Activated CD8-positive, alpha-beta memory T cell treated with anti-CD3 and anti-CD28 coated beads, Interleukin-2, amount 50 U/mL, for 48 hours (primary cell): ENCODE measurements at regions not wholly inside any gene's neighbourhood (a gene's known extent, or its start where the extent isn't known, plus 50 kb on each side); places are given as distances from the start of the nearest gene placed in this dataset.

Experiments
- DNase-seq: peaks from one replicate; pipeline ENCODE4 v3.0.0-alpha.2; 2020

DNA sequence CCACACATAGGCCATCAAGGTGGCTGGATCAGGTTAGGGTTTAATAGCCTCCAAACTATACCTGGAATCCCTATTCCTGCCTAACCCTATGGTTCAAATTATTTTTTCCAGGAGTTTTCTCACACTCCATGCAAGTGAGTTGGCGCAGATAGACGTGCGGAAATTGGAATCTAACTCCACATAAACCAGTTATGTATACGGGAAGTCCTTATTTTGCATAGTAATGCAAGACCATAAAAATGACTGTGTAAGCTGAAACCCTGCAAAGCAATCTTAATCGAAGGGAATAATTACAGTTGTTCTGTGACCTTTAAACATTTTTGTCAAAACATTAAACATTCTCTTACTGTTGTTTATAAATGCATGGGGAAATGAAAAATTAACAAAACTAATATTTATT lies 200.1 kb upstream of the SIX2 start:
- no peak for DNase-seq

DNA sequence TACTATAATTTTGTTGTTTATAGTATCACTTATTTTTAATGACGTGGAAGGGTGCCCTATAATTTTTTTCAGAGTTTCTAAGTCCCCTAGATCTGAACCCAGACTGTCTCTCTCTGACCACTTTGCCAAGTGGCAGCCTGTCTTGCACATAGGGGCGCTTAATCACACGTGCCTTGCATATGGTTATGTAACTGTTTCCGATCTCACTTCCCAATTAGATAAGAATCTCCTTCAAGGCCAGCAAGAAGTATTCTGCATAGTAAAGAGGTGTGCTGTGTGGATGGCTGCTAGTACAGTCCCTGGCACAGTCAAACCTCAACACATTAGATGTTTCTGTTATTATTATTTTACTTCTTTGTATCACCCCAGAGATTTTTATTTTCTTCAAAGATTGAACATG lies 197.8 kb upstream of the SIX2 start:
- DNase-seq: no peak

DNA sequence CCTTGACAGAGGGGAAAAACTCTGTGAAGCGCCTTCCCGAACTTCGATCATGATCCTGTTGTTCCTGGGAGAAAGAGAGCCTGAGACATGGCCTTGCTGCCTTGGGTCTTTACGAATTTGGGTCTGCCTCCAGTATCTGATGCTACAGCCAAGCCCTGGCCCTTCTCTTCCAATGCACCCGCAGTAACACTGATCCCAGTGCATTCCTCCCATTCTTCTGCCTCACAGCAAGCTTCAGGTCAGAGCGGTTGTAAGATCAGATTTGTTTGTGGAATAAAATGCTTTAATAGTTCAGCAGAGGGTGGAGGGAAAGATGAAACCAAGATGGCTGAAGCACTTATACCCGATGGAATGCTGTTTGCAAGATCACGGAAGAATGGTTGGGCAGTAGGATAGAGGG lies 196.7 kb upstream of the SIX2 start:
- DNase-seq: no peak

DNA sequence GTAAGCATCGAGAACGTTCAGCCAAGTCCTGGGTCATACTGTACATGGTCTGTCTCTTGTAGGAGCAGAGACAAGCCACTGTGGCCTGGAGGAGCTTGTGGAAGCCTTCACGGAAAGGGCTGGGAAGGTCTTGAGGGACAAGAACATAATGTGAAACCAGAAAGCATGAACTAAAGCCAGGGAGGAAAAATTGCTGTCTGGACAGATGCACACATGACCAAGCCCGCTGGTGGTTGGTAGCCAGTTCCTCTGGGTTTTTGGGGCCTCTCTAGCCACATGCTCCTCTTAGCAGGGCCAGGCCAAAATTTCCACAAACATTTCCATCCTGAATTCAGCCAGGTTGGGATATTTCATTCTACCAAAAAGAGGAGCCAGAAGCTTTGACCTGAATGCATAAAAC lies 196.2 kb upstream of the SIX2 start:
- no peak for DNase-seq

DNA sequence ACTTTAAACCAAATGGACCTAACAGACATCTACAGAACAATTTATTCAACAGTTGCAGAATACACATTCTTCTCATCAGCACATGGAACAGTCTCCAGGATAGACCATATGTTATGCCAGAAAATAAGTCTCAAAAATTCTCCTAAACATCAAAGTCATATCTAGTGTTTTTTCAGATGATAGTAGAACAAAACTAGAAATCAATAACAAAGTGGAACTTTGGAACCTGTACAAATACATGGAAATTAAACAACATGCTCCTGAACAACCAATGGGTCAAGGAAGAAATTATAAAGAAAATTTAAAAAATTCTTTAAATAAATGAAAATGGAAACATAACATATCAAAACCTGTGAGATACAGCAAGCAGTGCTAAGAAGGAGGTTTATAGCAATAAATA lies 194.1 kb upstream of the SIX2 start:
- no peak for DNase-seq

DNA sequence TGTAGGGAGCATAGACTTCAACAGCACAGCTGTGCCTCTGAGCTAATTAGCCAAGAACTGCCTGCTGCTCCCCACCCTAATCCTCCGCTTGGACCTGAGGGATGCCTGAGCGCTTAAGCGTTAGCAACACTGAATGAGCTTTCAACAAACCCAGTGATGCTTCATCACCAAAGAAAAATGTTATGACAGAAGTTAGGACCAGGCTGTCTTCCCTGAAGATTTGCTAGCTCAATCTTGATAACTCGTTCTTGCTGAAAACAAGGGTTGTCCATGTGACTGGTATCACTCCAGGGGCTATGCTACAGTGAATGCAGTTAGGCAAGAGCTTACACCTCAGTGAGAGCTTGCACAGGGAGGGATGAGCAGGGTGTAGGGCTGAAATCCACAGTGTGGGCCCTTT lies 190.7 kb upstream of the SIX2 start:
- no peak for DNase-seq

DNA sequence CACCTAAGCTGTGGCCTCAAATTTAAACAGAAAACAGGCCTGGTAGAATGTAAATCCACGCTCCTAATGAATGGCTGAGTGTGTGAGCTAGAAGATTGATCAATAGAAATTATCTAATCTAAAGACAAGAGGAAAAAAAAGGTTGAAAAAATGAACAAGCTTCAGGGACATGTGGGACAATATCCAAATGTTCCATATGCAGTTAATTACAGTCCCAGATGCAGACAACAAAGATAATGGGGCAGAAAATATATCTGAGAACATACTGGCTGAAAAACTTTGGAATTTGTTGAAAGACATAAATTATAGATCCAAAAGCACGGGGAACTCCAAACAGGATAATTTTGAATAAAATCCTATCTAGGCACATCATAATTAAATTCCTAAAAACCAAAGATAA lies 186.7 kb upstream of the SIX2 start:
- DNase-seq: no peak

DNA sequence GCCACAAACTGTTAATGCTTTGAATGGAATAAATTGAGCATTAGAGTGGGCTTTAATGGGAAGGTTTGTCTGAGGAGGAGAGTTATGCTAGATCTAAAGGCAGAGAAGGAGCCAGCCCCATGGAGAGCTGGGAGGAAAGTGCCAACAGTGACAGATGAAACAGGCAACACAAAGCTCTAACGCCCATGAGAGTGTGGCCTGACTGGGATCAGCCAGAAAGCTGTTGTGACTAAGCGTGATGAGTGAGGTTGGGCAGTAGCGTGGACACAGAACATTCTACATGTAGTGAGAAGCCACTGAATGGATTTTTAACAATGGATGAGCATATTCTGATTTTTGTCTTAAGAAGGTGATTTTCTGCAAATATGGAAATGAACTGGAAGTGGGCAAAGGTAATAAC lies 185.3 kb upstream of the SIX2 start:
- no peak for DNase-seq

DNA sequence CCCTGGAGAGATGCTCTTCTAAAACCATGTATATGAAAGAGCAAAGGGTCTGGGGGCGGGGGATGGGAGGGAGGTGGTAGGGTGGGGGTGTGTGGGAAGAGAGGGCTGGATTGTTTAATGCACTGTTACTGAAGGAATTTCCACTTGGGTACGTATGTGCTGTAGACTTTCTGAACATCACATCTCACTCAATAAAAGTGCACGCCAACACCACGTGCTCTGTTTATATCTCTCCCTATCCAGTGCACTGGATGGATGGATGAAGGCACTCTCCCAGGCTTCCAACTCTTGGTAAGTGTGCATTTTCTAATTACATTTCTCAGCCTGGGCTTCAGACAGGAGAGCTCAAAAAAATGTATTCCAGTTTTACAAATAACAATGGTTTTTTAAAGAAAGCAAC lies 184.3 kb upstream of the SIX2 start:
- DNase-seq: no peak

DNA sequence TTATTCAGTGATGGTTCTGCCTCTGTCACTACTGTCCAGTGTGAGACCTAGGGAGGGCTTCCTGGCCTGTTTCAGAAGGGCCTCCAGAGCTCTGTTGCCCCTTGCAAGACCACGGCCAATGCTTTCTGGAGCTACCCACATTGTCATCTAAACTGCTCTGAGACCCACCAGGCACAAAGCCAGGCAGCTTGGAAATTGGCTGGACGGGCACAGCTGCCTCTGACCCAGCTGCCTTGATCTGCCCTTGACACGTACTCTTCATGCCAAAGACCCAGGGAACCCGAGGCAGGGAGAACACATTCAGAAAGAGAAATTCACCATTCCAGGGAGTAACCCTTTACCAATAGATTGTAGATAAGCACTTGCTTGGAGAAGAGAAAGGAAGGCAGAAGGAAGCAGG lies 183.7 kb upstream of the SIX2 start:
- DNase-seq: no peak

DNA sequence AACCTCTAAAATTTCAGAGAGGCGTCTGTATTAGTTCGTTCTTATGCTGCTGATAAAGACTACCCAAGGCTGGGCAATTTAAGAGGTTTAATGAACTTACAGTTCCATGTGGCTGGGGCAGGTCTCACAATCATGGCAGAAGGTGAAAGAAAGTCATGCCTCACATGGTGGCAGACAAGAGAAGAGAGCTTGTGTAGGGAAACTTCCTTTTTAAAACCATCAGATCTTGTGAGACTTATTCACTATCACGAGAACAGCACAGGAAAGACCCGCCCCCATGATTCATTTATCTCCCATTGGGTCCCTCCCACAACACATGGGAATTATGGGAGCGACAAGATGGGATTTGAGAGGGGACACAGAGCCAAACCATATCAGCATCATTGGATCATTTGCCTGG lies 183.2 kb upstream of the SIX2 start:
- no peak for DNase-seq

DNA sequence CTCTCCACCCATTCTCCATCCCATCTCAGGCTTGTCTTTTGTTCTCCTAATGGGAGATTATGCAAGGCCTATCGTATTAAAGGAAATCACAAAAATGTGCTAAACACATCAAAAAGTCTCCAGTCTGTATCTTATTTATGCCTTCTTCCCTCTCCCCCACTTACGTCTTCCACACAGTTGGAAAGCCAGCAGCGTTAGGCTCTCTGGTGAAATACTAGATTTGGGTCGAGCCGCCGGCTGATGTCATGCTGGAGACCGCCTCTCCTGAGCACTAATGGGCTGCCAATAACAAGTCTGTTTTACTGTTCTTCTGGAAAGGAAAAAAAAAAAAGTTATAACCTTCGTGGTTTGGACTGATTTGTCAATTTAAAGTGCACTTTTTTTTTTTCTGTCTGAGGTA lies 182.7 kb upstream of the SIX2 start:
- no peak for DNase-seq

DNA sequence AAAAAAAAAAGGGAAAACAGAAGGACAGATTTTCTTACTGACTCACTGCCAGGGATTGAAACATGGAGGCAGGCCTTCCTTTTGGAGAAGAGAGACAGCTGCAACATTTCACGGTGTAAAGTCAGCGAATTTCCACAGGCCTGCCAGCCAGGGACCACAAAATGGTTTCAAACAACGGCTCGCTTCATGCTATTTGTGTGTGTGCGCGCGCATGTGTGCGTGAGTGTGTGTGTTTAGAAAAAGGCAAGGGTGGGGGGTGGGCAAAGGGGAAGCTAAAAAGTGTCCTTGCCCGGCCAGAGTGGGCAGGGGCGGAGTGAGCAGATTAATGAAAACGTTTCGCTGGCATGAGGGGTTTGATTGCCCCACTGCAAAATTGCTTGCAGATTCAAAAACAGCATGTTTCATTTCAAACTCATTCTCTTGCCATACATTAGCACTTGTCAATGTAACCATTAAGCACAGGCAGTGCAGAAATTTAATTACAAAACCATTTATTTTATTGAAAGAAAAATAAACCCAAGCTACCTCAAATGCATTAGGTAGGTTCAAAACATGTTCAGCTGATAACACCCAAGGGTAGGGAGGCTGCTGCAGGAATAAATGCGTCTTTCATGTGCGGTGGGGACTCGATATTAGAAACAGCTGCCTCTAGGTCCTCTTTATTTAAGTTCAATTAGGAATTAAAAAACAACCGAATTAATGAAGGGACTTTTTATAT lies 182.1 kb upstream of the SIX2 start:
- DNase-seq: no peak

DNA sequence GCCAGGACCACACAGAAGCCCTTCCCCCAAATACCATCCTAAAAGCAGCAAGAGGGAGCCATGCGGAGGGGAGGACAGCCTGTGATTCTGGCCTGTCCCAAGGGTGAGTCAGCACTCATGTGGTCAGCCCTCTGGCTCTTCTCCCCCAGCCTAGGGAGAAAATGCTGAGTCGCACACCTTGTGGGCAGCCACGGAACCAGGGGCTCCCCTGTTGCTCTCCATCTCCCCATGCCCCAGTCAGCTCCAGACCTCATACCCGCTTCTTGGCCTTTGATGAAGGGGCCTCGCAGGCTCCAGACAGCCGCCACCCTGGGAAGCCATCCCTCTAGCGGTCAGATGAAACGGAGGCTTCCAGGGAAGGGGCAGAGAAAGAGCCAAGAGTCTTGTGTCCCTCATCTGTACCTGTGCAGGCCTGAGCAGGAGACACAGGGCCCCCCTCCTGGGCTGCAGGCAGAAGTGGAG lies 181.3 kb upstream of the SIX2 start:
- no peak for DNase-seq

DNA sequence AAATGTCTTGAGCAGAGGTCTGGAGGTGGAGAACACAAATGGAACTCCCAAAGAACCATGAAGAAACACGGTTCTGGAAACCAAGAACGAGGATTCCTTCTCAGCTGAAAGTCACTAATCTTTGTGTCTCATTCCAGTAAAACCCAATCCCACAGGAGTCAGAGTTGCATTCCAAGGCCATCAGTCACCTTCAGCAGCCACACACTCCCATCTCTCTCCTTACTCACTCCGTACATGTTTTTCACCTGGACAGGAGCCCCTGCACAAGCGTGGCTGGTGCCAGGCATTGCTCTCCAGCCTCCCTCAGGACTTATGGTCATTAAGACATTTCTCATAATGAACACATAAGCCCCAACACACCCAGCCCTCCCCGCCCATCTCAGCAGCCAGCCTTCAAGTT lies 175.4 kb upstream of the SIX2 start:
- no peak for DNase-seq

DNA sequence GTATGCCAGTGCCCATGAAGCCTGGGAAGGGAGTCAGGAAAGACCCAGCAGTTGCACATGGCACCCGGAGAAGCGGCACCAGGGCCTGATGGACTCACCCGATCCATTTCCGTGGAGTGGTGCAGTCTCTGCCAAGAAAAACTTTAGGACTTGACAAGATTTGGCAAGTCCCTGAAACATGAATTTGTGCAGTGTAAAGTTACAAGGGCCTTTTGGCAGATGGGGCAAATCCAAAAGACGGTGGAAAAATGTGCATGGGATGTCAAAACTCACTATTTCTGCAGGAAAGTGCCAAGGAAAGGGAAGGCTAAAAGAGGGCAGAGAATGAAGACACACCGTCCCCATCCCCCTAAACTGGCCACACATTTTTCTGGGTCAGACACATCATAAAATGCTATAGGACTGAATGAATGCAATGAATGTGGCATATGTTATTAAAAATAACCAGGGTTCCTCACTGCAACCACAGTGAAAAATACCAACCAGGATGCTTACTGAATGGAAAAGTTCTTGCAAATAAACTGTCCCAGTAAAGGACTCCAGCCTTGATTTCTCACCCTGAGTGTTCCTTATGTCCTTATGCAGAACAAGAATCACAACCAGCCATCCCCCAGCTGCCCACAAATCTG lies 173.5 kb upstream of the SIX2 start:
- no peak for DNase-seq

DNA sequence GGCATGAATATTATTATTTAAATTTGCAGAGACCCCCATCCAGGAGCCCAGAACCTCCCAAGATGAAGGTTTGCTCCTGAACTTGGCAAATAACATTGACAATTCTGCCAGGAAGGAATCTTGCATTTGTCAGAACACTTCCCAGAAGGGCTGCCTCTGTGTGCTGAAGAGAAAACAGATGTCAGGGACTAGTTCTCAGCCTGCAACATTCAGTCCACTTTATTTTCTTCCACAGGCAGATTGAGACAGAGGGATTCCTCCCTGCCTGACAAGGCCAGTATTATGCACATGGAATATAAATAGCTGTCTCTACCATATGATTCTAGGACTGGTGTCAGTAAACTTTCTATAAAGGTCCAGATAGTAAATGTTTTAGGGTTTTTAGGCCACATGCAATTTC lies 171.5 kb upstream of the SIX2 start:
- no peak for DNase-seq

DNA sequence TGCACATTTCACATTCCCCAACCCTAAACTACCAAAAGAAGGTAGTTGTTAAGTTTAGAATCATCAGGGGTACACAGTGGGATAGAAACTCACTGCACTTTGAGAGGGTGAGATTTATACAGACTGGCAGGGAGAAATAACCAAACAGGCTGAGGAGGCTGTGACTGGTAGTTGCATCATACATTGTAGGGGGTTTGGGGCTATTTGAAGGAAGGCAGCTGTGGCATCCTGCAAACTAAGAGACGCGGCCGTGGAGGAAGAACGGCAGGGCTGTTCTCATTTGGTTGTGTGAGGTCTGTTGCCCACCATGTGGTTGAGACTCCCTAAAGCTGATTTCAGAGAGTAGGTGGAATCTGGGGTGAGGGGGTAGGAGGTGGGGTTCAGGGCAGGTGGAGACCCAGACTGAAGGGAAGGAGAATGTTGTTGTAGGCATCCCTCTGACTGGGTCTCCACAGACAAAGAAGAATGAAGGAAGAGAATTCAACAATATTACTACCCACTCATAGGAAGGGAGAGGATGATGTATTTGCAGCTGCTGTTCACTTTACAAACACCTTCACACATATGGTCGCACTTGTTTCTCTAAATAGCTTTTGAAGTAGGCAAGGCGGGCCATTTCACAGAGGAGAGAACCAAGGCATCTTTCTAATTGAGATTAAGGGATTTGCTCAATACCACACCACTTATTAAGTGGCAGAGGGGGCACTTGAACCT lies 170.9 kb upstream of the SIX2 start:
- no peak for DNase-seq

DNA sequence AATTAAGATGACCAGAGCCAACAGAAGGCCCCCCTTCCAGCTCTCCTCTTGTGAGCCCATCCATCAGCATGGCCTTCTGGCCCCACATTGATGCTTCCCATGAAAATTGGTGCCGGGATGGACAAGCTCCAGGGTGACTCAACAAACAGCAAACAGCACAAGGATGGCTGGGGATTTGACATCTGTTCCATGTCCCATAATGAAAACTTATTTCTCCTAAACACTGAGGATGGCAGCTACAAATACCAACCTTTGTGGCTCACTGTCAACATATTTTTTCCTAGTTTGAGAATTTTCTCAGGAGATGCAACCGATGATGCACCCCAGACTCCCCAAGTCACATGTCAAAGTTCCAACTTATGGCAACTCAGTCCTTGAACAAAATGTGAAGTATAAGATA lies 169.6 kb upstream of the SIX2 start:
- no peak for DNase-seq

DNA sequence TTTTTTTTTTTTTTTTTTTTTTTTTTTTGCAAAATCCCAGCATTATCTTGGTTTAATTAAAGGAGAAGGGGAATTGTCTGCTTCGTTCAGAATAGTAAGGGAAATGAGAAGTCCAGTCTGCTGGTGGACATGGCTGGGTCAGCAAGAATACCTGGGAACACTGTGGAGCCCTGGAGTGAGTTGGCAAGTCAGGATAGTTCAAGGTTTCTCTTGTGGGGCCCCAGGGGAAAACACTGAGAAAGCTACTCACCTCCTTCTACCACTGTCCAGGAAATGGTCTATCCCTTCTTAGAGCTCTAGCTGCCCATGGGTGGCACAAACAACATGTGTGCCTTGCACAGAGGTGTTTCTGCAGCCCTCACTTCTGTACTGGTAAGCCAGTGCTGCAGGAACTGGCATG lies 169.1 kb upstream of the SIX2 start:
- no peak for DNase-seq

DNA sequence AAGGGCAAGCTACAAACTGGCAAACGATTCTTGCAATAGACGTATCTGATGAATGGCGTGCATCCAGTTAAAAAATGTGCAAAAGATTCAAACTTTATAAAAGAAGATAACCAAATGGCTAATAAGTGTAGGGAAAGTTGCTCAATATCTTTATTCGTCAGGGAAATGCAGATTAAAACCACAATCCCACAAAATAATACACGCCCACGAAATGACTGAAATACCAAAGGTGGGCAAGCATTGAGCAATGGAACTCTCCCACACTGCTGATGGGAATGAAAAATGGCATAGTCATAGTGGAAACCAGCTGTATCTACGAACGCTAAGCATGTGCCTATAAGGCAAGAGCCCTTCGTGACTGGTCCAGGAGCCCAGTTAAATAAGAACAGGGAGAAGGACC lies 168.6 kb upstream of the SIX2 start:
- DNase-seq: no peak

DNA sequence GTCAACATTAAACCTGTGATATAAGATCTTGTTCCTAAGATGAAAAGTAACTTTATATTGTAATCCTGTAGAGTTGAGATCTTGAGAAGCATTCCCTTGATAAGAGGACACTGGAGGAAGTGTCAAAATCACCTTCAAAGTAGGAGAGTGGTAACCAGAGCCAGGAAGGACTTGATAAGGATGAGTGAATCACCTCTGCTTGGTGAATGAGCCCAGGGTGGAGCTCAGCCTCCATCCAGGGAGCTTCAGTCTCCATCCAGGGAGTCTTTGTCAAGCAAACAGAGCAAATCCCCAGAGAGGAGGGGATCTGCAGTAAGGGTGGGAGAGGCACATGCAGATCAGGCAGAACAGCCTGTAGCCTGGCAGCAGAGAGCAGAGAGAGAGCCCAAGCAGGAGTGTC lies 167.1 kb upstream of the SIX2 start:
- DNase-seq: no peak

DNA sequence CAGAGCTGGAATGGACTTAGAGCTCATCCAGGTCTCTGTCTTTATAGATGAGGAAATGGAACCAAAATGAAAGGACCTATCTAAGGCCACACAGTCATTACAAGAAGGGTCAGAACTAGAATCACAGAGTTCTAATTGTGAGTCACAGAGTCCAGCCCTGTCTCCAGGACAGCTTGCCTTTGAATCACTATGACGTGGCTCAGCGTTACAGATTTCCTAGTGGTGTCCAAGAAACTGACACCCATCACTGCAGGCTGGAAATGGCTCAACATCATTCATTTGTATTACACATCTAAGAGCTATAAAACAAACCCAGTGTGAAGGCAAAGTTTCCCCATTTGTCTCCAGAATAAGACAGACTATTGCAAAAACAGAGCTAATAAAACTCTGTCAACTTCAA lies 164.3 kb upstream of the SIX2 start:
- no peak for DNase-seq

DNA sequence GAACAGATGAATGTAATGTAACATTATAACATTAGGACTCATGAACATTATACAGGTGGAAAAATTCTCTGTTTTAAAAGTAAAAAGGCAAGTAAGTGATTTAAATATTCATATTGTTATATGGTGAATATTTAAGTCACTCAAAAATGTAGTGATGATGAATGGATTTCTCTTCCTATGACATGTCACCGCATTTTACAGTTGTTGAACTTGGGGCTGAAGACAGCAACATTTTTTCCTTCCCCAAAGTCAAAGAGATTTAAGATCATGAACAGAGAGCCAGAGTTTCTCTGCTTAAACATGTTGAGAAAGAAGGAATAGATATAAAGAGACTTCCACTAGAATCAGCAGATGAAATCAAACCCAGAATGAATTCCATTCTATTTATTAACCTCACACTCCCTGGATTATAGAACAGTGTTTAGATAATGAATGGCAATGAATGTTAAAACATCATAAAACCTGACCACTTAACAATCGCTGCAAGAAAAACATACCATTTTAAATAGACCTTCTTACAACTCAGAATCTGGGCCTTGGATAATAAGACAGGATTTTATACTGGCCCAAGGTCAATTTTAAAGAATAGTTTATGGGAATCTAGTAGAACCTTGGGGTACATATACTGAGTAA lies 163.6 kb upstream of the SIX2 start:
- DNase-seq: no peak
